HEK293 (cell line): ENCODE measurements at regions not wholly inside any gene's neighbourhood (a gene's known extent, or its start where the extent isn't known, plus 50 kb on each side); places are given as distances from the start of the nearest gene placed in this dataset.

Experiments used
- CTCF ChIA-PET: fragments of 350-600 bp; formaldehyde crosslinking; extraction: SDS; loops from one replicate; lab custom pipeline; 2021; ENCODE audit warnings: antibody characterized with exemption; lab: Yijun Ruan, JAX
- POLR2A ChIA-PET: fragments of 300-600 bp; formaldehyde crosslinking; extraction: SDS; loops from one replicate; lab custom pipeline; 2020; ENCODE audit warnings: antibody characterized with exemption, inconsistent platforms; lab: Yijun Ruan, JAX
- H3K27ac ChIP-seq: fragments of 200-500 bp; sonication (Bioruptor generic); 2 replicates; pipeline ENCODE4 v1.5.1; 2014; ENCODE audit warnings: low read depth, low read length, control low read depth, inconsistent platforms; ENCODE audit errors: extremely low read depth
- H3K36me3 ChIP-seq, 2 experiments: fragments of 200-500 bp in 1 of 2; sonication (Bioruptor generic) in 1 of 2; 1 replicate in 1 of 2; 2 replicates in 1 of 2; pipeline ENCODE4 v1.5.1; 2014 to 2017; ENCODE audit warnings: inconsistent platforms in 2 of 2, low read length in 2 of 2; ENCODE audit not compliant: control insufficient read depth in 2 of 2, insufficient read depth in 1 of 2
- H3K4me1 ChIP-seq: fragments of 200-500 bp; sonication (Bioruptor generic); 2 replicates; pipeline ENCODE4 v1.5.1; 2014; ENCODE audit warnings: mild to moderate bottlenecking, low read length, inconsistent platforms; ENCODE audit not compliant: control insufficient read depth, insufficient read depth
- H3K4me3 ChIP-seq: 2 replicates; pipeline ENCODE4 v1.5.1; 2011; ENCODE audit warnings: low read depth, mild to moderate bottlenecking, control low read depth, low read length, moderate library complexity
- H3K9me3 ChIP-seq: fragments of 200-500 bp; sonication (Bioruptor generic); 2 replicates; pipeline ENCODE4 v1.5.1; 2014; ENCODE audit warnings: low read depth, low read length, inconsistent platforms; ENCODE audit not compliant: control insufficient read depth, insufficient read depth
- BCL11B ChIP-seq: fragments of 450-650 bp; formaldehyde crosslinking; IDR thresholded peaks from 2 replicates; pipeline ENCODE4 v1.5.1; 2016; ENCODE audit warnings: low read depth, missing biosample characterization, missing genetic modification characterization
- EGR2 ChIP-seq: fragments of 450-650 bp; formaldehyde crosslinking; IDR thresholded peaks from 2 replicates; pipeline ENCODE4 v1.5.1; 2016; ENCODE audit warnings: low read depth, missing biosample characterization, missing genetic modification characterization
- FEZF1 ChIP-seq: fragments of 450-650 bp; formaldehyde crosslinking; IDR thresholded peaks from 2 replicates; pipeline ENCODE4 v1.5.1; 2016; ENCODE audit warnings: missing biosample characterization, missing genetic modification characterization
- GLI2 ChIP-seq: fragments of 450-650 bp; formaldehyde crosslinking; IDR thresholded peaks from 2 replicates; pipeline ENCODE4; 2017; ENCODE audit warnings: missing biosample characterization, missing genetic modification characterization, low read depth, borderline replicate concordance
- HOXA7 ChIP-seq: sonication (generic); formaldehyde crosslinking; IDR thresholded peaks from 2 replicates; pipeline ENCODE4 v1.8.1; 2022; ENCODE audit warnings: missing genetic modification reagents, borderline replicate concordance
- KLF16 ChIP-seq: fragments of 450-650 bp; formaldehyde crosslinking; IDR thresholded peaks from 2 replicates; pipeline ENCODE4 v1.5.1; 2017; ENCODE audit warnings: missing biosample characterization, missing genetic modification characterization
- KLF17 ChIP-seq: fragments of 450-650 bp; formaldehyde crosslinking; IDR thresholded peaks from 2 replicates; pipeline ENCODE4 v1.5.1; 2016; ENCODE audit warnings: missing biosample characterization, missing genetic modification characterization
- SCRT2 ChIP-seq: fragments of 450-650 bp; formaldehyde crosslinking; IDR thresholded peaks from 2 replicates; pipeline ENCODE4 v1.5.1; 2016; ENCODE audit warnings: missing biosample characterization, missing genetic modification characterization
- ZBTB11 ChIP-seq: fragments of 450-650 bp; formaldehyde crosslinking; conservative IDR thresholded peaks from 2 replicates; pipeline ENCODE4 v1.5.1; 2016; ENCODE audit warnings: low read depth, missing biosample characterization, missing genetic modification characterization
- ZEB2 ChIP-seq: fragments of 450-650 bp; formaldehyde crosslinking; IDR thresholded peaks from 2 replicates; pipeline ENCODE4 v1.5.1; 2016; ENCODE audit warnings: missing biosample characterization, missing genetic modification characterization
- ZNF10 ChIP-seq: fragments of 450-650 bp; formaldehyde crosslinking; IDR thresholded peaks from 2 replicates; pipeline ENCODE4 v1.5.1; 2017; ENCODE audit warnings: missing biosample characterization, missing genetic modification characterization
- ZNF184 ChIP-seq: fragments of 450-650 bp; IDR thresholded peaks from 2 replicates; pipeline ENCODE4 v1.5.1; 2018; ENCODE audit warnings: missing biosample characterization, mild to moderate bottlenecking, missing genetic modification characterization
- ZNF26 ChIP-seq: fragments of 450-650 bp; formaldehyde crosslinking; IDR thresholded peaks from 2 replicates; pipeline ENCODE4 v1.5.1; 2016; ENCODE audit warnings: missing biosample characterization, missing genetic modification characterization
- ZNF302 ChIP-seq: fragments of 450-650 bp; formaldehyde crosslinking; IDR thresholded peaks from 2 replicates; pipeline ENCODE4 v1.5.1; 2016; ENCODE audit warnings: missing biosample characterization, missing genetic modification characterization, low read depth
- ZNF366 ChIP-seq: fragments of 450-650 bp; formaldehyde crosslinking; conservative IDR thresholded peaks from 2 replicates; pipeline ENCODE4 v1.5.1; 2016; ENCODE audit warnings: missing biosample characterization, missing genetic modification characterization
- ZNF596 ChIP-seq: fragments of 450-650 bp; IDR thresholded peaks from 2 replicates; pipeline ENCODE4 v1.5.0; 2018; ENCODE audit warnings: missing biosample characterization, mild to moderate bottlenecking, missing genetic modification characterization, moderate library complexity
- ZNF645 ChIP-seq: fragments of 450-650 bp; formaldehyde crosslinking; IDR thresholded peaks from 2 replicates; pipeline ENCODE4; 2016; ENCODE audit warnings: missing biosample characterization, missing genetic modification characterization
- ZNF654 ChIP-seq: fragments of 450-650 bp; formaldehyde crosslinking; IDR thresholded peaks from 2 replicates; pipeline ENCODE4 v1.5.1; 2016; ENCODE audit warnings: low read depth, missing biosample characterization, missing genetic modification characterization
- ZNF658 ChIP-seq: fragments of 450-650 bp; formaldehyde crosslinking; IDR thresholded peaks from 2 replicates; pipeline ENCODE4; 2016; ENCODE audit warnings: missing biosample characterization, missing genetic modification characterization
- ZNF768 ChIP-seq: fragments of 450-650 bp; formaldehyde crosslinking; IDR thresholded peaks from 2 replicates; pipeline ENCODE4 v1.5.1; 2018; ENCODE audit warnings: missing biosample characterization, mild to moderate bottlenecking, missing genetic modification characterization
- ZNF777 ChIP-seq: fragments of 450-650 bp; formaldehyde crosslinking; IDR thresholded peaks from 2 replicates; pipeline ENCODE4 v1.5.1; 2017; ENCODE audit warnings: missing biosample characterization, missing genetic modification characterization, borderline replicate concordance
- ZNF830 ChIP-seq: fragments of 450-650 bp; IDR thresholded peaks from 2 replicates; pipeline ENCODE4 v1.5.0; 2018; ENCODE audit warnings: missing biosample characterization, missing genetic modification characterization, low read depth, mild to moderate bottlenecking, moderate library complexity
- ZNF837 ChIP-seq: fragments of 450-650 bp; formaldehyde crosslinking; IDR thresholded peaks from 2 replicates; pipeline ENCODE4 v1.5.1; 2016; ENCODE audit warnings: missing biosample characterization, missing genetic modification characterization
- TF ChIP-seq, protein P1 (sequence below): fragments of 450-650 bp; formaldehyde crosslinking; IDR thresholded peaks from 2 replicates; pipeline ENCODE4 v1.5.1; 2016; ENCODE audit warnings: missing biosample characterization, missing genetic modification characterization
- TF ChIP-seq, protein P2 (sequence below): fragments of 450-650 bp; formaldehyde crosslinking; IDR thresholded peaks from 2 replicates; pipeline ENCODE4 v1.5.1; 2016; ENCODE audit warnings: missing biosample characterization, missing genetic modification characterization

GRCh38 chr5:145666591-145666990 is 168.6 kb downstream of the PRELID2 start:
- ChIA-PET CTCF (interaction anchor here (1.1 kb wide), 1 partner anchor 15 kb away, joined by 6 read pairs; no protein-coding TSS in a partner anchor), POLR2A (no interaction called here)
- no peak overlapping the region for H3K4me3 ChIP-seq
- H3K9me3 ChIP-seq, result no peaks in the 10 kb centered on the region
- H3K36me3 ChIP-seq, result no peaks in the 10 kb centered on the region
- H3K27ac ChIP-seq, result no peak overlapping the region
- no peaks in the 10 kb centered on the region for H3K4me1 ChIP-seq
- no peak for TF ChIP-seq ZNF366
- TF ChIP-seq ZNF658 (tag by site-specific recombination), result no peak
- no peak for TF ChIP-seq GLI2
- TF ChIP-seq ZNF654, result no peak
- no peak for TF ChIP-seq ZNF26 (tag by site-specific recombination)
- no peak for TF ChIP-seq KLF16 (tag by site-specific recombination)
- TF ChIP-seq ZNF830, result no peak
- no peak for TF ChIP-seq ZEB2
- no peak for TF ChIP-seq ZNF777 (tag by site-specific recombination)
- no peak for TF ChIP-seq SCRT2 (tag by site-specific recombination)
- TF ChIP-seq ZNF645, result no peak
- no peak for TF ChIP-seq KLF17 (tag by site-specific recombination)
- TF ChIP-seq EGR2 (tag by site-specific recombination), result no peak
- TF ChIP-seq ZBTB11, result no peak

- Histone ChIP-seq H3K36me3 (no peaks in the 10 kb centered on the region), H3K27ac (no peak overlapping the region), H3K4me3 (no peak overlapping the region), H3K4me1 (no peaks in the 10 kb centered on the region), H3K9me3 (no peaks in the 10 kb centered on the region)
- POLR2A ChIA-PET, result no interaction called here
- CTCF ChIA-PET, result interaction anchor here (0.6 to 0.8 kb wide), 2 partner anchors 13 to 241 kb away, joined by 3 read pairs; no protein-coding TSS in a partner anchor
- no peak for TF ChIP-seq ZNF768
- TF ChIP-seq BCL11B (tag by site-specific recombination), result no peak
- no peak for TF ChIP-seq ZNF10 (tag by site-specific recombination)
- TF ChIP-seq, protein P1, sequence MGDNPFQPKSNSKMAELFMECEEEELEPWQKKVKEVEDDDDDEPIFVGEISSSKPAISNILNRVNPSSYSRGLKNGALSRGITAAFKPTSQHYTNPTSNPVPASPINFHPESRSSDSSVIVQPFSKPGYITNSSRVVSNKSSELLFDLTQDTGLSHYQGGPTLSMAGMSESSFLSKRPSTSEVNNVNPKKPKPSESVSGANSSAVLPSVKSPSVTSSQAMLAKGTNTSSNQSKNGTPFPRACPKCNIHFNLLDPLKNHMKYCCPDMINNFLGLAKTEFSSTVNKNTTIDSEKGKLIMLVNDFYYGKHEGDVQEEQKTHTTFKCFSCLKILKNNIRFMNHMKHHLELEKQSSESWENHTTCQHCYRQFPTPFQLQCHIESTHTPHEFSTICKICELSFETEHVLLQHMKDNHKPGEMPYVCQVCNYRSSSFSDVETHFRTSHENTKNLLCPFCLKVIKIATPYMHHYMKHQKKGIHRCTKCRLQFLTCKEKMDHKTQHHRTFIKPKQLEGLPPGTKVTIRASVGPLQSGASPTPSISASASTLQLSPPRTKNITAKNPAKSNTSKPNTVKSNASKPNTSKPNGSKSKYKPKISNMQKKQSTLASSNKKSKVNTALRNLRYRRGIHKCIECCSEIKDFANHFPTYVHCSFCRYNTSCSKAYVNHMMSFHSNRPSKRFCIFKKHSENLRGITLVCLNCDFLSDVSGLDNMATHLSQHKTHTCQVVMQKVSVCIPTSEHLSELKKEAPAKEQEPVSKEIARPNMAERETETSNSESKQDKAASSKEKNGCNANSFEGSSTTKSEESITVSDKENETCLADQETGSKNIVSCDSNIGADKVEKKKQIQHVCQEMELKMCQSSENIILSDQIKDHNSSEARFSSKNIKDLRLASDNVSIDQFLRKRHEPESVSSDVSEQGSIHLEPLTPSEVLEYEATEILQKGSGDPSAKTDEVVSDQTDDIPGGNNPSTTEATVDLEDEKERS (tag by site-specific recombination), result no peak
- no peak for TF ChIP-seq ZNF837 (tag by site-specific recombination)
- no peak for TF ChIP-seq HOXA7 (CRISPR knock-in tag)
- TF ChIP-seq, protein P2, sequence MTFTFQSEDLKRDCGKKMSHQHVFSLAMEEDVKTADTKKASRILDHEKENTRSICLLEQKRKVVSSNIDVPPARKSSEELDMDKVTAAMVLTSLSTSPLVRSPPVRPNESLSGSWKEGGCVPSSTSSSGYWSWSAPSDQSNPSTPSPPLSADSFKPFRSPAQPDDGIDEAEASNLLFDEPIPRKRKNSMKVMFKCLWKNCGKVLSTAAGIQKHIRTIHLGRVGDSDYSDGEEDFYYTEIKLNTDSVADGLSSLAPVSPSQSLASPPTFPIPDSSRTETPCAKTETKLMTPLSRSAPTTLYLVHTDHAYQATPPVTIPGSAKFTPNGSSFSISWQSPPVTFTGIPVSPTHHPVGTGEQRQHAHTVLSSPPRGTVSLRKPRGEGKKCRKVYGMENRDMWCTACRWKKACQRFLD, result no peak
- no peak for TF ChIP-seq ZNF184 (tag by site-specific recombination)
- TF ChIP-seq ZNF596 (tag by site-specific recombination), result no peak
- TF ChIP-seq FEZF1 (tag by site-specific recombination), result no peak
- TF ChIP-seq ZNF302 (tag by site-specific recombination), result no peak
These were observed 173.2 kb downstream of the PRELID2 start for GRCh38 chr5:145661737-145662485.
